HG03442 (cell line): ENCODE measurements at regions not wholly inside any gene's neighbourhood (a gene's known extent, or its start where the extent isn't known, plus 50 kb on each side); places are given as distances from the start of the nearest gene placed in this dataset.

Experiments
- ATAC-seq: cut with Tn5 transposase; IDR thresholded peaks from one replicate; pipeline ENCODE4 v1.9.1; 2021; ENCODE audit warnings: mild to moderate bottlenecking, moderate library complexity; ENCODE audit not compliant: unreplicated experiment

GRCh38 chr14:61193476-61193875, 87.7 kb downstream of the TMEM30B start:
- ATAC-seq: no peak

- ATAC-seq: no peak
These were observed 88.1 kb downstream of the TMEM30B start for GRCh38 chr14:61192989-61193388.

GRCh38 chr14:61191733-61192132, 89.4 kb downstream of the TMEM30B start:
- ATAC-seq: no peak

GRCh38 chr14:61190341-61190740, 90.8 kb downstream of the TMEM30B start:
- ATAC-seq: no peak

GRCh38 chr14:61188978-61189808, 91.9 kb downstream of the TMEM30B start:
- ATAC-seq: peak; percentile 50

GRCh38 chr14:61188196-61188595, 92.9 kb downstream of the TMEM30B start:
- no peak for ATAC-seq

- no peak for ATAC-seq
These were observed 93.8 kb downstream of the TMEM30B start for GRCh38 chr14:61187196-61187905.

- ATAC-seq: no peak
These were observed 94.6 kb downstream of the TMEM30B start for GRCh38 chr14:61186341-61187195.

- no peak for ATAC-seq
These were observed 95.6 kb downstream of the TMEM30B start for GRCh38 chr14:61185534-61185933.

- no peak for ATAC-seq
These were observed 97.0 kb downstream of the TMEM30B start for GRCh38 chr14:61184112-61184511.

- ATAC-seq: no peak
These were observed 97.8 kb downstream of the TMEM30B start for GRCh38 chr14:61183196-61183885.

- ATAC-seq: no peak
These were observed 101.2 kb downstream of the TMEM30B start for GRCh38 chr14:61179796-61180398.

GRCh38 chr14:61179061-61179690, 102.0 kb downstream of the TMEM30B start:
- no peak for ATAC-seq

GRCh38 chr14:61178226-61179060, 102.7 kb downstream of the TMEM30B start:
- no peak for ATAC-seq

GRCh38 chr14:61177279-61178225, 103.6 kb downstream of the TMEM30B start:
- ATAC-seq: no peak

GRCh38 chr14:61176686-61177085, 104.5 kb downstream of the TMEM30B start:
- no peak for ATAC-seq

GRCh38 chr14:61174987-61175386, 106.2 kb downstream of the TMEM30B start:
- no peak for ATAC-seq

- ATAC-seq: no peak
These were observed 106.7 kb downstream of the TMEM30B start for GRCh38 chr14:61174441-61174891.
